ENCODE measurements at regions not wholly inside any gene's neighbourhood (a gene's known extent, or its start where the extent isn't known, plus 50 kb on each side); places are given as distances from the start of the nearest gene placed in this dataset.

DNA sequence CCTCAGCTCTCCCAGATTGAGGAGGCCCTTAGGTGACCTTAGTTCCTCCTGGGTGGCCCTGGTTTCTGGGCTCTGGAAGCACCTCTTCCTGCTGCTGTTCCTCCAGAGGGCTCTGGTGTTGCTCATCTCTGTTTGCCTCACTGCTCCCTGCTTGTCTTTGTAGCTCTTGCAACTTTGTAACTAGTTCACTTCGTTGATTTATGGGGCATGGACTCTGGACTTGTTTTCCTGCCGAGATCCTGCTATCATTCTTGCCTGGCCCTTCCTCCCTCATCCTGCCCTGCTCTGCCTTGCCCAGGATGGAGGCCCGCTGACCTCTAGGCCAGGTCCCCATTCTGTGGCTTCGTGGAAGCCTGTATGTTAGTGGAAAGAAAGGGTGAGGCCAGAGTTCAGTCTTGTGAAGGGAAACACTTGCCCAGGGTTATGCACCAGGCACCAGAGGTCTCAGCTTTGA lies 169.3 kb downstream of the MACROH2A1 start (continued):
- TF ChIP-seq JUN (CRISPR knock-in tag; IDR thresholded peaks at IDR 0.05) (no peak), SALL2 (CRISPR knock-in tag; IDR thresholded peaks at IDR 0.05) (no peak), ZNF773 (CRISPR knock-in tag; IDR thresholded peaks at IDR 0.05; ENCODE audit: borderline replicate concordance) (no peak), PRDM10 (CRISPR knock-in tag; IDR thresholded peaks at IDR 0.05; ENCODE audit: low read depth) (0 out of 2 replicates have a peak, but pooled peaks have one; percentile 58), ZNF343 (CRISPR knock-in tag; IDR thresholded peaks at IDR 0.05) (no peak), ZNF619 (CRISPR knock-in tag; IDR thresholded peaks at IDR 0.05) (peak; percentile 72; the same call in 1 of the 2 replicates), ETV5 (CRISPR knock-in tag; IDR thresholded peaks at IDR 0.05; ENCODE audit: borderline replicate concordance) (peak; percentile 64), ZBTB7A (CRISPR knock-in tag; IDR thresholded peaks at IDR 0.05) (0 out of 2 replicates have a peak, but pooled peaks have one; percentile 8), KAT7 (CRISPR knock-in tag; IDR thresholded peaks at IDR 0.05; ENCODE audit: borderline replicate concordance) (no peak), POLR2A (IDR thresholded peaks at IDR 0.05; ENCODE audit: insufficient read depth in 1 of 2, low read depth in 2 of 2, low read length in 2 of 2) (no peak), ZNF570 (CRISPR knock-in tag; IDR thresholded peaks at IDR 0.05; ENCODE audit: borderline replicate concordance) (no peak), ZNF687 (CRISPR knock-in tag; IDR thresholded peaks at IDR 0.05) (peak; percentile 80), ZNF678 (CRISPR knock-in tag; IDR thresholded peaks at IDR 0.05) (no peak), ZNF235 (CRISPR knock-in tag; IDR thresholded peaks at IDR 0.05; ENCODE audit: borderline replicate concordance) (no peak), CCAR2 (optimal IDR thresholded peaks at IDR 0.05; ENCODE audit: low read depth, low read length) (no peak), PRMT3 (CRISPR knock-in tag; IDR thresholded peaks at IDR 0.05; ENCODE audit: borderline replicate concordance, low read depth) (no peak), CSRNP2 (CRISPR knock-in tag; conservative IDR thresholded peaks at IDR 0.05; ENCODE audit: low read depth) (no peak), ZKSCAN5 (CRISPR knock-in tag; IDR thresholded peaks at IDR 0.05) (no peak)
- TF ChIP-seq, protein P1, sequence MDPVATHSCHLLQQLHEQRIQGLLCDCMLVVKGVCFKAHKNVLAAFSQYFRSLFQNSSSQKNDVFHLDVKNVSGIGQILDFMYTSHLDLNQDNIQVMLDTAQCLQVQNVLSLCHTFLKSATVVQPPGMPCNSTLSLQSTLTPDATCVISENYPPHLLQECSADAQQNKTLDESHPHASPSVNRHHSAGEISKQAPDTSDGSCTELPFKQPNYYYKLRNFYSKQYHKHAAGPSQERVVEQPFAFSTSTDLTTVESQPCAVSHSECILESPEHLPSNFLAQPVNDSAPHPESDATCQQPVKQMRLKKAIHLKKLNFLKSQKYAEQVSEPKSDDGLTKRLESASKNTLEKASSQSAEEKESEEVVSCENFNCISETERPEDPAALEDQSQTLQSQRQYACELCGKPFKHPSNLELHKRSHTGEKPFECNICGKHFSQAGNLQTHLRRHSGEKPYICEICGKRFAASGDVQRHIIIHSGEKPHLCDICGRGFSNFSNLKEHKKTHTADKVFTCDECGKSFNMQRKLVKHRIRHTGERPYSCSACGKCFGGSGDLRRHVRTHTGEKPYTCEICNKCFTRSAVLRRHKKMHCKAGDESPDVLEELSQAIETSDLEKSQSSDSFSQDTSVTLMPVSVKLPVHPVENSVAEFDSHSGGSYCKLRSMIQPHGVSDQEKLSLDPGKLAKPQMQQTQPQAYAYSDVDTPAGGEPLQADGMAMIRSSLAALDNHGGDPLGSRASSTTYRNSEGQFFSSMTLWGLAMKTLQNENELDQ (CRISPR knock-in tag; IDR thresholded peaks at IDR 0.05; ENCODE audit: borderline replicate concordance): no peak

Data from HepG2 (cell line).